ENCODE measurements at regions not wholly inside any gene's neighbourhood (a gene's known extent, or its start where the extent isn't known, plus 50 kb on each side); places are given as distances from the start of the nearest gene placed in this dataset.

DNA sequence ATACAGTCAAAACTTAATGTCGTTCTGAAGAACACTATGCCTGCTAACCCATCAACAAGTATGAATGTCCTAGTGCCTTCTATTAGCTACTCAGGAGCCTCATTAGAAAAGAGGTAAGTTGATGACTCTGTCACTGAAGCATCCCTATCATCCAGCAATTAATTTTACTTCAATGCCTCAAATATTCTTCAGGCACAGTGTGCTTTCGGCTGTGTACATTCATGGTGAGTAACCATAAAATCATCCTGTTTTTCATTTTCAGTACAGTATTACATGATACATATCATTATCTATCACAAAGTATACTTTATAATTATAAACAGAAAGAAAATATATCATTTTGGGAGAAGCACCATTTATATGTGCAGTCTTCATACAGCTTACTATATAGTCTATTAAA is 495.5 kb upstream of the ZWINT start:
- DNase-seq (ENCODE audit: low read depth, low spot score) (no peak), ATAC-seq (no peak)
- in situ Hi-C loops (cut with HindIII; ENCODE audit: low pct_unique_long_range_greater_than_20kb, low sequenced_read_pairs) (no loop called here), intact Hi-C loops (cut with micrococcal nuclease; ENCODE audit: unreplicated experiment) (no loop called here)
- Histone ChIP-seq H3K4me1 (ENCODE audit: control insufficient read depth, insufficient read depth, low read length) (no peaks in the 10 kb centered on the region), H3K36me3 (ENCODE audit: control insufficient read depth, insufficient read depth, low read length) (no peaks in the 10 kb centered on the region), H3K9me3 (ENCODE audit: control insufficient read depth, insufficient read depth, low read depth, low read length) (no peaks in the 10 kb centered on the region), H3K27me3 (ENCODE audit: control insufficient read depth, insufficient read depth, low read length) (no peaks in the 10 kb centered on the region), H3K4me3 (ENCODE audit: low read depth in 2 of 2, low read length in 2 of 2) (no peak overlapping the region), H3K27ac (ENCODE audit: low read length) (no peak overlapping the region)
- no TSS peak for BruUV-seq (replicated peaks)
- ChIA-PET CTCF (no interaction called here), POLR2A (no interaction called here)
- TF ChIP-seq, protein P1, sequence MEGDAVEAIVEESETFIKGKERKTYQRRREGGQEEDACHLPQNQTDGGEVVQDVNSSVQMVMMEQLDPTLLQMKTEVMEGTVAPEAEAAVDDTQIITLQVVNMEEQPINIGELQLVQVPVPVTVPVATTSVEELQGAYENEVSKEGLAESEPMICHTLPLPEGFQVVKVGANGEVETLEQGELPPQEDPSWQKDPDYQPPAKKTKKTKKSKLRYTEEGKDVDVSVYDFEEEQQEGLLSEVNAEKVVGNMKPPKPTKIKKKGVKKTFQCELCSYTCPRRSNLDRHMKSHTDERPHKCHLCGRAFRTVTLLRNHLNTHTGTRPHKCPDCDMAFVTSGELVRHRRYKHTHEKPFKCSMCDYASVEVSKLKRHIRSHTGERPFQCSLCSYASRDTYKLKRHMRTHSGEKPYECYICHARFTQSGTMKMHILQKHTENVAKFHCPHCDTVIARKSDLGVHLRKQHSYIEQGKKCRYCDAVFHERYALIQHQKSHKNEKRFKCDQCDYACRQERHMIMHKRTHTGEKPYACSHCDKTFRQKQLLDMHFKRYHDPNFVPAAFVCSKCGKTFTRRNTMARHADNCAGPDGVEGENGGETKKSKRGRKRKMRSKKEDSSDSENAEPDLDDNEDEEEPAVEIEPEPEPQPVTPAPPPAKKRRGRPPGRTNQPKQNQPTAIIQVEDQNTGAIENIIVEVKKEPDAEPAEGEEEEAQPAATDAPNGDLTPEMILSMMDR (IDR thresholded peaks at IDR 0.05) = no peak
- TF ChIP-seq TCF7L2 (IDR thresholded peaks at IDR 0.05; ENCODE audit: low read depth, low read length) = no peak
- TF ChIP-seq SIN3A (IDR thresholded peaks at IDR 0.05; ENCODE audit: borderline replicate concordance, insufficient read depth, low read depth, low read length) = no peak
- TF ChIP-seq, protein P2, sequence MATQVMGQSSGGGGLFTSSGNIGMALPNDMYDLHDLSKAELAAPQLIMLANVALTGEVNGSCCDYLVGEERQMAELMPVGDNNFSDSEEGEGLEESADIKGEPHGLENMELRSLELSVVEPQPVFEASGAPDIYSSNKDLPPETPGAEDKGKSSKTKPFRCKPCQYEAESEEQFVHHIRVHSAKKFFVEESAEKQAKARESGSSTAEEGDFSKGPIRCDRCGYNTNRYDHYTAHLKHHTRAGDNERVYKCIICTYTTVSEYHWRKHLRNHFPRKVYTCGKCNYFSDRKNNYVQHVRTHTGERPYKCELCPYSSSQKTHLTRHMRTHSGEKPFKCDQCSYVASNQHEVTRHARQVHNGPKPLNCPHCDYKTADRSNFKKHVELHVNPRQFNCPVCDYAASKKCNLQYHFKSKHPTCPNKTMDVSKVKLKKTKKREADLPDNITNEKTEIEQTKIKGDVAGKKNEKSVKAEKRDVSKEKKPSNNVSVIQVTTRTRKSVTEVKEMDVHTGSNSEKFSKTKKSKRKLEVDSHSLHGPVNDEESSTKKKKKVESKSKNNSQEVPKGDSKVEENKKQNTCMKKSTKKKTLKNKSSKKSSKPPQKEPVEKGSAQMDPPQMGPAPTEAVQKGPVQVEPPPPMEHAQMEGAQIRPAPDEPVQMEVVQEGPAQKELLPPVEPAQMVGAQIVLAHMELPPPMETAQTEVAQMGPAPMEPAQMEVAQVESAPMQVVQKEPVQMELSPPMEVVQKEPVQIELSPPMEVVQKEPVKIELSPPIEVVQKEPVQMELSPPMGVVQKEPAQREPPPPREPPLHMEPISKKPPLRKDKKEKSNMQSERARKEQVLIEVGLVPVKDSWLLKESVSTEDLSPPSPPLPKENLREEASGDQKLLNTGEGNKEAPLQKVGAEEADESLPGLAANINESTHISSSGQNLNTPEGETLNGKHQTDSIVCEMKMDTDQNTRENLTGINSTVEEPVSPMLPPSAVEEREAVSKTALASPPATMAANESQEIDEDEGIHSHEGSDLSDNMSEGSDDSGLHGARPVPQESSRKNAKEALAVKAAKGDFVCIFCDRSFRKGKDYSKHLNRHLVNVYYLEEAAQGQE (IDR thresholded peaks at IDR 0.05; ENCODE audit: insufficient read depth in 1 of 2, low read depth in 2 of 2, low read length in 1 of 2) = no peak
- no peak for TF ChIP-seq POLR2AphosphoS5 (IDR thresholded peaks at IDR 0.05; ENCODE audit: low read depth, low read length)

DNA sequence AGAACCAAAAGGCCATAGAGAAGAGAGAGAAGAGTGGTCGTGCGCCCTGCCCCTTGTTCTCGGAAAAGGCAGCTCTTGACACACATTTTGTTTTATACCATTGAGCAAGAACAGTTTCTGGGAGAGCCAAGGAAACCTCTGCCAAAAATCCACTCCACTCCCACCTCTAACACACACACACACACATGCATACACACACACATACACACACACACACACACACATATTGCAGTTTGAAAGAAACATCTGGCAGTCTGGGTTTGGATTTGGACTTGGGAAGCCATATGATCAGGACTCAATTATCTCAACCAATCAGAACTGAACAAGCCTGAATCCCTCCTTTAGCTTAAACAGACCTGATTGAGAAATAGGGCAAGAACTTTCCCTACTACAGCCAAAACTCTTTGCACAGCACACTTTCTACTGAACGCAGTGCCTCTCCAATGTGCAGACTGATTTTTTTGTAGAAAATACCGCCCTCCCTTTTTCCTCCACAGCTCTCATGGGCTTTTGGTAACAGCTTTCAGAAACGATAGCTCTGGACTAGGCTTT is 484.0 kb upstream of the ZWINT start:
- in situ Hi-C loops (cut with HindIII; ENCODE audit: low pct_unique_long_range_greater_than_20kb, low sequenced_read_pairs) = no loop called here
- Histone ChIP-seq H3K9me3 (ENCODE audit: control insufficient read depth, insufficient read depth, low read depth, low read length) (no peaks in the 10 kb centered on the region), H3K4me3 (ENCODE audit: low read depth in 2 of 2, low read length in 2 of 2) (no peak overlapping the region), H3K27me3 (ENCODE audit: control insufficient read depth, insufficient read depth, low read length) (no peaks in the 10 kb centered on the region), H3K27ac (ENCODE audit: low read length) (no peak overlapping the region), H3K36me3 (ENCODE audit: control insufficient read depth, insufficient read depth, low read length) (no peaks in the 10 kb centered on the region), H3K4me1 (ENCODE audit: control insufficient read depth, insufficient read depth, low read length) (no peaks in the 10 kb centered on the region)
- ATAC-seq (no peak), DNase-seq (ENCODE audit: low read depth, low spot score) (no peak)
- intact Hi-C loops (cut with micrococcal nuclease; ENCODE audit: unreplicated experiment) = no loop called here
- TF ChIP-seq SIN3A (IDR thresholded peaks at IDR 0.05; ENCODE audit: borderline replicate concordance, insufficient read depth, low read depth, low read length) (no peak), POLR2AphosphoS5 (IDR thresholded peaks at IDR 0.05; ENCODE audit: low read depth, low read length) (no peak), TCF7L2 (IDR thresholded peaks at IDR 0.05; ENCODE audit: low read depth, low read length) (no peak)
- TF ChIP-seq, protein P2 (IDR thresholded peaks at IDR 0.05; ENCODE audit: insufficient read depth in 1 of 2, low read depth in 2 of 2, low read length in 1 of 2) = no peak
- TF ChIP-seq, protein P1 (IDR thresholded peaks at IDR 0.05) = no peak
- CTCF ChIA-PET = no interaction called here
- BruUV-seq (replicated peaks) = no TSS peak
- POLR2A ChIA-PET = no interaction called here

Data from Panc1 (cell line).